NT2/D1 (cell line): ENCODE measurements at regions not wholly inside any gene's neighbourhood (a gene's known extent, or its start where the extent isn't known, plus 50 kb on each side); places are given as distances from the start of the nearest gene placed in this dataset.

ENCODE experiments used
- YY1 ChIP-seq: IDR thresholded peaks from 2 replicates; pipeline ENCODE4 v1.6.1; 2011; ENCODE audit not compliant: insufficient read length, insufficient read depth
- ZNF274 ChIP-seq: IDR thresholded peaks from 2 replicates; pipeline ENCODE4 v1.6.1; 2011; ENCODE audit warnings: mild to moderate bottlenecking, low read depth, low read length

- no peak for TF ChIP-seq YY1
- TF ChIP-seq ZNF274, result no peak
Observed at GRCh38 chr12:90183201-90183600, 474.6 kb upstream of the ATP2B1 start.
